Stomach (tissue), 8 donors: ENCODE measurements at regions not wholly inside any gene's neighbourhood (a gene's known extent, or its start where the extent isn't known, plus 50 kb on each side); places are given as distances from the start of the nearest gene placed in this dataset.
"Not testable (repeated sequence)": the region's sequence is repeated elsewhere in the genome, so short reads cannot be mapped to it uniquely, and the experiment has no call there.

ENCODE experiments used
- DNase-seq, 2 donors: peaks; one replicate each; pipeline versions ENCODE4 v3.0.0 to v3.0.0-alpha.2; 2013 to 2019
- H3K27ac ChIP-seq, 5 donors: fragments of 200-600 bp in 4 of 5; sonication (generic) in 4 of 5; one replicate each; pipeline ENCODE4 v1.5.1; 2013 to 2019; ENCODE audit warnings: mild to moderate bottlenecking in 1 of 5, moderate library complexity in 1 of 5
- H3K27me3 ChIP-seq, 3 donors: fragments of 200-600 bp; sonication (generic); one replicate each; pipeline ENCODE4 v1.5.1; 2017 to 2019; ENCODE audit warnings: mixed run types in 1 of 3
- H3K36me3 ChIP-seq, 4 donors: fragments of 200-600 bp; sonication (generic); 1 replicate in 3 of 4; 2 replicates in 1 of 4; pipeline ENCODE4 v1.5.1; 2016 to 2019
- H3K4me1 ChIP-seq, 4 donors: fragments of 200-600 bp; sonication (generic); one replicate each; pipeline ENCODE4 v1.5.1; 2016 to 2019
- H3K4me3 ChIP-seq, 4 donors: fragments of 200-600 bp; sonication (generic) in 3 of 4; one replicate each; pipeline ENCODE4 v1.5.1; 2016 to 2019; ENCODE audit warnings: mild to moderate bottlenecking in 1 of 4
- H3K9me3 ChIP-seq, 4 donors: fragments of 200-600 bp; sonication (generic); one replicate each; pipeline ENCODE4 v1.5.1; 2016 to 2019
- CTCF ChIP-seq, 7 experiments: fragments of 450-650 bp in 4 of 7; fragments of 200-600 bp in 3 of 7; sonication (generic) in 3 of 7; IDR thresholded peaks; one replicate each; pipeline ENCODE4 v1.5.1; 2016 to 2019; ENCODE audit warnings: antibody characterized with exemption in 7 of 7, control low read depth in 2 of 7, mild to moderate bottlenecking in 1 of 7
- EP300 ChIP-seq: sonication (generic); formaldehyde crosslinking; IDR thresholded peaks from one replicate; pipeline ENCODE4 v1.6.1; 2017; ENCODE audit warnings: antibody characterized with exemption
- POLR2A ChIP-seq, 4 donors: fragments of 450-650 bp; IDR thresholded peaks; one replicate each; pipeline ENCODE4 v1.6.1; 2016; ENCODE audit warnings: antibody characterized with exemption in 4 of 4, control low read depth in 2 of 4, mild to moderate bottlenecking in 1 of 4, moderate library complexity in 1 of 4
- POLR2AphosphoS5 ChIP-seq, 3 donors: sonication (generic); formaldehyde crosslinking; IDR thresholded peaks; one replicate each; pipeline ENCODE4 v1.6.1; 2016; ENCODE audit warnings: antibody characterized with exemption in 3 of 3
- WGBS, 5 donors: extraction: QIAGEN DNeasy Blood & Tissue Kit in 3 of 5; methylation state at CpG; one replicate each; pipeline versions ENCODE4 v1.1.5 to v1.1.7; 2013 to 2018; 5-methylcytosine and 5-hydroxymethylcytosine counted together
- intact Hi-C: fragments of 100-400 bp; cut with DNase I; formaldehyde crosslinking; loops from one replicate; pipeline ENCODE4 v1.15.1; 2023; ENCODE audit warnings: low total_unique reads
- donor health status: healthy with polysubstance abuse.
- donor health status: Bipolar disorder and iron deficiency.
- donor health status: healthy.

- TF ChIP-seq CTCF (IDR thresholded peaks at IDR 0.05) (no peak), POLR2AphosphoS5 (IDR thresholded peaks at IDR 0.05) (no peak), POLR2A (IDR thresholded peaks at IDR 0.05) (no peak), EP300 (no peak)
- DNase-seq = no peak
- Histone ChIP-seq H3K27ac (no peak overlapping the region), H3K9me3 (no peaks in the 10 kb centered on the region), H3K4me1 (no peaks in the 10 kb centered on the region), H3K36me3 (no peaks in the 10 kb centered on the region), H3K27me3 (no peaks in the 10 kb centered on the region), H3K4me3 (no peak overlapping the region)
- intact Hi-C loops = no loop called here
- WGBS, 5 donors = 68 to 88% (median 81%) methylated on average over 3 of the region's 3 CpGs
These were observed 689.0 kb downstream of the PLOD2 start for GRCh38 chr3:145471976-145472375.

GRCh38 chr3:145482735-145483134 lies 678.2 kb downstream of the PLOD2 start:
- H3K36me3 ChIP-seq, H3K27ac ChIP-seq, H3K4me3 ChIP-seq, DNase-seq, intact Hi-C loops, H3K27me3 ChIP-seq, H3K4me1 ChIP-seq, H3K9me3 ChIP-seq: not testable (repeated sequence)
- 71 to 98% (median 92%) methylated on average over 4 to 16 of the region's 25 CpGs for WGBS, 5 donors

- no peak overlapping the region for H3K27ac ChIP-seq
- intact Hi-C loops = no loop called here
- DNase-seq = no peak
- no peaks in the 10 kb centered on the region for H3K9me3 ChIP-seq
- no peaks in the 10 kb centered on the region for H3K27me3 ChIP-seq
- H3K4me1 ChIP-seq = no peaks in the 10 kb centered on the region
- no peaks in the 10 kb centered on the region for H3K36me3 ChIP-seq
- 47 to 74% (median 62%) methylated on average over 3 of the region's 3 CpGs for WGBS, 5 donors
- H3K4me3 ChIP-seq = no peak overlapping the region
- no peak for TF ChIP-seq CTCF (IDR thresholded peaks at IDR 0.05)
- TF ChIP-seq EP300 = no peak
- TF ChIP-seq POLR2A (IDR thresholded peaks at IDR 0.05) = no peak
- no peak for TF ChIP-seq POLR2AphosphoS5 (IDR thresholded peaks at IDR 0.05)
These were observed 677.0 kb downstream of the PLOD2 start for GRCh38 chr3:145483992-145484391.

GRCh38 chr3:145489011-145489410 lies 672.0 kb downstream of the PLOD2 start:
- Histone ChIP-seq H3K4me3 (no peak overlapping the region), H3K4me1 (no peaks in the 10 kb centered on the region), H3K36me3 (no peaks in the 10 kb centered on the region), H3K27ac (no peak overlapping the region), H3K9me3 (no peaks in the 10 kb centered on the region), H3K27me3 (no peaks in the 10 kb centered on the region)
- DNase-seq = no peak
- intact Hi-C loops = no loop called here
- no peak for TF ChIP-seq POLR2A (IDR thresholded peaks at IDR 0.05)
- no peak for TF ChIP-seq CTCF (IDR thresholded peaks at IDR 0.05)
- TF ChIP-seq POLR2AphosphoS5 (IDR thresholded peaks at IDR 0.05) = no peak
- no peak for TF ChIP-seq EP300

- Histone ChIP-seq H3K36me3 (no peaks in the 10 kb centered on the region), H3K4me1 (no peaks in the 10 kb centered on the region), H3K27me3 (no peaks in the 10 kb centered on the region), H3K27ac (no peak overlapping the region), H3K4me3 (no peak overlapping the region), H3K9me3 (no peaks in the 10 kb centered on the region)
- intact Hi-C loops = no loop called here
- no peak for DNase-seq
- 70 to 83% (median 78%) methylated on average over 8 to 11 of the region's 11 CpGs for WGBS, 5 donors
- TF ChIP-seq POLR2AphosphoS5 (IDR thresholded peaks at IDR 0.05) (no peak), EP300 (no peak), POLR2A (IDR thresholded peaks at IDR 0.05) (no peak), CTCF (IDR thresholded peaks at IDR 0.05) (no peak)
These were observed 670.6 kb downstream of the PLOD2 start for GRCh38 chr3:145490088-145491048.
